ENCODE measurements at regions not wholly inside any gene's neighbourhood (a gene's known extent, or its start where the extent isn't known, plus 50 kb on each side); places are given as distances from the start of the nearest gene placed in this dataset.

DNA sequence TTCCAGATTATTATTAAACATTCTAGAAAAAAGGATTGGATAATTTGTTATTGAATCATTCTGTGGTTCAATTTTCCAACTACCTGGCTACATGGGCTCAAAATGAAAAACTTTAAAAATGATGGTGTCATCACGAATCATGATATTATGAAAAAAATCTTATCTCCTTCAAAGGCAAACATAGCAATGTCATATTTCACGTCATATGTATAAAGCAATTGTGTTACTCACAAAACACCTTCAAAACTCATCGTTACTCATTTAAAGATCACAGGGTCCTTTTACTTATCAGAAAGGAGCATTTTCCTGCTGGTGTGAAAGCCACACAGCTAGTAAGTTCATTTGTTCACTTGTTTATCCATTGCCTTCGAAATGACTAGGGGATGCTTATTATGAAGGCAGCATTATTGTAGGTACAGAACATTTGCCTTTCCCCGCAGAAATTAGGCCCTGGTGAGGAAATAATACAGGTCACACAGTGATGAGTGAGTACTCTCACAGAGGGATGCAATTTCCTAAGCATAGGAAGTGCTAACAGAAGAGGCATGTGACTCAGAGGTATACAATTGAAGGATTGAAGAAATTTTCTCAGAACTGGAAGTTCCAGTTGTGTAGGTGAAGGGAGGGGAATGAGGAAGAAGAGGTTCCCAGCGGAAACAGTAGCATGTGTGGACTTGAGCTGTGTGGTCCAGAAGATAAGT lies 478.7 kb downstream of the INHBA start:
- TF ChIP-seq, protein P1, sequence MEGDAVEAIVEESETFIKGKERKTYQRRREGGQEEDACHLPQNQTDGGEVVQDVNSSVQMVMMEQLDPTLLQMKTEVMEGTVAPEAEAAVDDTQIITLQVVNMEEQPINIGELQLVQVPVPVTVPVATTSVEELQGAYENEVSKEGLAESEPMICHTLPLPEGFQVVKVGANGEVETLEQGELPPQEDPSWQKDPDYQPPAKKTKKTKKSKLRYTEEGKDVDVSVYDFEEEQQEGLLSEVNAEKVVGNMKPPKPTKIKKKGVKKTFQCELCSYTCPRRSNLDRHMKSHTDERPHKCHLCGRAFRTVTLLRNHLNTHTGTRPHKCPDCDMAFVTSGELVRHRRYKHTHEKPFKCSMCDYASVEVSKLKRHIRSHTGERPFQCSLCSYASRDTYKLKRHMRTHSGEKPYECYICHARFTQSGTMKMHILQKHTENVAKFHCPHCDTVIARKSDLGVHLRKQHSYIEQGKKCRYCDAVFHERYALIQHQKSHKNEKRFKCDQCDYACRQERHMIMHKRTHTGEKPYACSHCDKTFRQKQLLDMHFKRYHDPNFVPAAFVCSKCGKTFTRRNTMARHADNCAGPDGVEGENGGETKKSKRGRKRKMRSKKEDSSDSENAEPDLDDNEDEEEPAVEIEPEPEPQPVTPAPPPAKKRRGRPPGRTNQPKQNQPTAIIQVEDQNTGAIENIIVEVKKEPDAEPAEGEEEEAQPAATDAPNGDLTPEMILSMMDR (IDR thresholded peaks at IDR 0.05), result no peak
- no peak for TF ChIP-seq POLR2A (IDR thresholded peaks at IDR 0.05)
- TF ChIP-seq EP300 (IDR thresholded peaks at IDR 0.05), result no peak
